CD4-positive, alpha-beta T cell treated with Interleukin-4 for 4 hours (primary cell): ENCODE measurements at regions not wholly inside any gene's neighbourhood (a gene's known extent, or its start where the extent isn't known, plus 50 kb on each side); places are given as distances from the start of the nearest gene placed in this dataset.

Experiments
- DNase-seq: peaks from one replicate; pipeline ENCODE4 v3.0.0-alpha.2; 2020

GRCh38 chr16:13554005-13554404, 365.9 kb upstream of the ERCC4 start:
- DNase-seq = no peak

DNA sequence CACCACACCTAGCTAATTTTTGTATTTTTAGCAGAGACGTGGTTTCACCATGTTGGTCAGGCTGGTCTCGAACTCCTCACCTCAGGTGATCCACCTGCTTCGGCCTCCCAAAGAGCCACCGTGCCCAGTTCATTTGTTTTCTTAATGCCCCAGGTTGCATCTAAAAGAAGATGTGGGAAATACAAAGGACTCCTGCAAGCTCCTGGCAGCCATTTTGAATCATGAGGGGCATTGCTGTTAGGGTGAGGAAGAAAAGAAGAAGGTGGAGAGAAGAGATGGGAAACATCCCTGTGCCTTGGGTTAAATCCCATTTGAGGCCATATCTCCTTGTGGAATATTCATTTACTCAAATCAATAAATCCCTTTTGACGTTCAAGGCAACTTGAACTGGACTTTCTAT, 365.3 kb upstream of the ERCC4 start:
- no peak for DNase-seq

DNA sequence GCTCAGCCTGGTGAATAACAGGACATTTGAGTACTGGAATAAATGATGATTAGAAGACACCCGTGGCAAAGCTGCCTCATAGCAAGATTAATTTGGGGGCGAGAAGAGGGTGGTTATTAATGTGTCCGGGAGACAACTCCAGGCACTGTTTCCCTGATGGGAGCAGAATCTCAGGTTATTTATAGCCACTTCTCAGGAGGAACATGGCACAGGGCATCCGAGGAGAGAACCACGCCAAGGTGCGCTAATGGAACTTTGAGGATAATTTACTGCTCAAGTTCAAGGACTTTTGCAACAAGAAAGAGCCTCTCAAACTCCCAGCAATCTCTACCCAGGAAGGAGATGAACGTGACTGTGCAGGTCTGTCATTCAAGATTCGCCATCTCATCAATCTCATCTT, 362.5 kb upstream of the ERCC4 start:
- DNase-seq = no peak

- no peak for DNase-seq
These were observed 361.2 kb upstream of the ERCC4 start for GRCh38 chr16:13558752-13559151.

GRCh38 chr16:13559624-13560023, 360.3 kb upstream of the ERCC4 start:
- DNase-seq = no peak

DNA sequence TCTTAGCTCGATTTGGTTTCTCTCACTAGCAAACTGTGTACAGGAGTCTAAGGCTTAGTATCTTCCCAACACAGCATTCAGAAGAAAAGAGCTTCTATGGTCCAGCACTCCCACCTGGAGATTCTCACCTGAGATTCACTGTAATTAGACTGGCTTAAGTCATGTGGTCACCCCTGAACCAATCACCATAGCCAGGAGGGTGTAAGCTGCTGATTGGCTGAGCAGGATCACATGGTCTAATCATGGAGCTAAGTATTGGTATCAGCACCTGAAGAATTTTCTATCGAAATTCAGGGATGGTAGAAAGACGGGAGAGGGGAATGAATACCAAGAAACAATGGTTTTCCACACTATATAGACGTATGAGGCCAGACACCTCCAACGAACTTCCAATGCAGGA, 359.8 kb upstream of the ERCC4 start:
- no peak for DNase-seq

GRCh38 chr16:13561291-13562070, 358.5 kb upstream of the ERCC4 start:
- no peak for DNase-seq

- DNase-seq = no peak
These were observed 351.2 kb upstream of the ERCC4 start for GRCh38 chr16:13568803-13569202.

GRCh38 chr16:13569986-13570385, 350.0 kb upstream of the ERCC4 start:
- DNase-seq = no peak

DNA sequence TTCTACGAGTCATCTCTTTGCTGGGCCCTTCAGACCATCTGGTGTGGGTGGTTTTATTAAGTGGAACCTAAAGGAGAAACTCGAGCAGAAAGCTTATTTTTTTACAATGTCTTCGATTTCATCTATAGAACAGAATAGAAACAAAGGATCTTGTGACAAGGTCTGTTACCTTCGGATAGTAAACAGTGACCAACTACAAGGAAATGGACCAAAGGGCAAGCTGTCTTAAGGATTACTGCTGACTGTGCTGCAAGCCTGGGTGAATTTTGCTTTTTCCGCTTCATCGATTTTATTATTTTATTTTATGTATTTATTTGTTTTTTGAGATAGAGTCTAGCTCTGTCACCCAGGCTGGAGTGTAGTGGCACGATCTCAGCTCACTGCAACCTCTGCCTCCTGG, 348.9 kb upstream of the ERCC4 start:
- DNase-seq = no peak

GRCh38 chr16:13573903-13574302, 346.1 kb upstream of the ERCC4 start:
- no peak for DNase-seq

GRCh38 chr16:13586051-13586450, 333.9 kb upstream of the ERCC4 start:
- DNase-seq = no peak

DNA sequence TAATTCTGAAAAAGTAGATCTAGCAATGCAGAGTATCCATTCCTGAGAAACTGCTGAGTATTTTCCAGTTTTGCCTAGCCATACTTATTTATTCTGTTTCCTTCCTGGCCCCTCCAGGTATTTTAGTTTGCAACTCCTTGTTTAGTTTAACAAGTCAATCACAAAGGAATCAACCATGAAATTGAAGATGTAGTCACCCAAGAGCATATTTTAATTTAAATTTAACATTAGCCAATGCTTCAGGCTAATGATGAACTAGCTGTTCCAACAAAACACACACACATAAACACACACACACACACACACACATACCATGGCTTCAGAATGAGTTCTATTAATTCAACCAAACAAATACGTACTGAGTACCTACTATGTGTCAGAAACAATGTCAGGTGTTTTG, 332.8 kb upstream of the ERCC4 start:
- DNase-seq = no peak

DNA sequence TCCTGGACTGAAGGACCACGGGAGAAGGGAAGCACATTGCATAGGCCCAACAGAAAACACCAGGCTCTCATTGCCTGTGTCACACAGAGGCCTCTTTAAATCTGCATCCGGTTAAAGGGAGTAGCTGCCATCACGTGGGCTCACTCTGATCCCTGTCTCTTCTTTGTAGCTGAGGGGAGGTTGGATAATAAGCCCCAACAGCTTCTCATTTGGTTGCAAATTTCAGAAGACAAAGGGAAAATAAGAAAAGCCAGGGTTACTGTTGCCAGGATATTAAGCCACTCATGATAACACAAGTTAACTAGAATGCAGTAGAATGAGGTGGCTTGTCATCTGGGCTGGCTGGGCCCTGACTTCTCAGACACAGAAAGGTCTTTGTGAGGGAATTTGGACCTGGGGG, 325.1 kb upstream of the ERCC4 start:
- DNase-seq = no peak

DNA sequence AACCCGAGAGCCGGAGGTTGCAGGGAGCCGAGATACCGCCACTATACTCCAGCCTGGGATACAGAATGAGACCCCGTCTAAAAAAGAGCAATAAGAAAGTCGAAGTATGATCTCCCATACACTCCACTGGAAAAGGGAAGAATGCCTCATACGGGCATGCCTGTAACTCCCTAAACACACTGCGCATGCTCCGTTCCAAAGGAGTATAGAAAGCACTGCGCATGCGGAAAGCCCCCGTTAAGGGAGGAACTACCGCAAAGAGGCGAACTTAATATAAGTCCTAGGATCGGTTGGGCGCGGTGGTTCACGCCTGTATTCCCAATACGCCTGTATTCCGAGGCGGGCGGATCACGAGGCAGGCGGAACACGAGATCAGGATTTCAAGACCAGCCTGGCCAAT, 313.1 kb upstream of the ERCC4 start:
- DNase-seq = no peak

GRCh38 chr16:13607289-13607688, 312.7 kb upstream of the ERCC4 start:
- DNase-seq = no peak

DNA sequence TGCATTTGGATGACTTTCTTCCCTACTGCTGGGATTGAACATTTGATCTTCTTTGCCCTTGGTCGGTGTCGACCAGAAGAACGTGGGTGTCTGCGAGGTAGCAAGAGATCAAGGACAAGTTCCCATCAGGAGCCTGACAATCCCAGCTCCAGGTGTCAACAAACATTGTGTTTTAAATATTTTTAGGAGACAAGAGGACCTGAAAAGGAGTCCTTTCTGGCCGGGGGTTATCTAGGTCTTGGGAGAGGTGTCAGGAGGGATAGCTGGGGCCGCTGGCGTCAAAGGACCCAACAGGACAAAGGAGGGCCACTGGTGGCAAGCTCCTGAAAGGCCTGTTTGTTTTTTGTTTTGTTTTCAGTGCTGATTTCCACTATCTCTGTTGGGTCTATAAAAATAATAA, 308.4 kb upstream of the ERCC4 start:
- no peak for DNase-seq

GRCh38 chr16:13612623-13613022, 307.3 kb upstream of the ERCC4 start:
- no peak for DNase-seq

DNA sequence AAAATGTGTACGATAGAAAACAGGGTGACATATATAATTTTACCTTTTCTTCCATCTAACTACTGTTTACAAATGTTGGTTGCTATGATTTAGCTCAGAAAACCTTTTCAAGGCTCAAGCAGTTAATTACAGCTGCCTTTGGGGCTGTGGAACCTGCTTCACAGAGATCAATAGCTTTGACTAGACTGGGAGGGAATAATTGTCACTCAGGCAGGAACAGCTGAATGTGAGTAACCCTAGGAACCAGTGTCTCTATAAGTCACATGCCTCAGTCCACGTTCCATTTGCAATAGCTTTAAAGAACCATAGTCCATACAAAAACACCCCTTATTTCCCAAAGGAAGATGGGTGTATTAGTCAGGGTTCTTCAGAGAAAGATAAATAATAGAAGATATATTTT, 306.8 kb upstream of the ERCC4 start:
- no peak for DNase-seq

GRCh38 chr16:13621639-13622038, 298.3 kb upstream of the ERCC4 start:
- no peak for DNase-seq

- no peak for DNase-seq
These were observed 291.8 kb upstream of the ERCC4 start for GRCh38 chr16:13628156-13628555.

- no peak for DNase-seq
These were observed 290.2 kb upstream of the ERCC4 start for GRCh38 chr16:13629704-13630103.

DNA sequence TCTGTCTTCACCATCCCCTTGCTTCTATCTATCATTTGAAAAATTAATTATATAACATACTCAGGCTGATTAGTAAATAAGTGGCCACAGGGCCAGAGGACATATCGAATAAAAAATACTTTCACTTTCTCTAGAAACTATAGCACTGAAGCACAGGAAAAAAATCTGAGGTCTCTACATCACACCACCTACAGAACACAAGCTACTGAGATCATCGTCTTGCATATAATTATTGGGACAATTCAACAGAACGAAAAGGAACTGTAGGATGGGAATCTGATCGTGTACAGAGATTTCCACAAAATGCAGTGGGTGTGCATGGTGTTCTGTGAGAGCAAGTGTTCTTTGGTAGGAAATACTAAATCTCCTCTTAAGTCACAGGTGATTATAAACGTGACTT, 289.6 kb upstream of the ERCC4 start:
- no peak for DNase-seq

- DNase-seq = no peak
These were observed 288.7 kb upstream of the ERCC4 start for GRCh38 chr16:13631213-13631767.

DNA sequence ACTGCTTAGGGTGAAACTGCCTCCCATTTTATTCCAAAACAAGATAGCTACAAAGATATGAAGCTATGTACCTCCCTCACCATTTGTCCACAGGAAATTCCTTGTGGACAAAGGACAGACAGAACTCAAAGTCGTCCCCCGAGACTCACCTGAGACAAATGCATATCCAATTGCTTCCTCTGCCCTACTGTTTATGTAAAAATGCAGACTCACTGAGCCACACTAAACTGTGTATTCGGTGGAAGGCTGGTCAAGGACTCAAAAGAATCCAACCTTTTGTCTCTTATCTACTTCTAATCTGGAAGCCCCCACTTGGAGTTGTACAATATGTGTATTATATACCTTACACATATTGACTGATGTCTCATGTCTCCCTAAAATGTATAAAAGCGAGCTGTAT, 288.0 kb upstream of the ERCC4 start:
- no peak for DNase-seq
